ENCODE measurements at regions not wholly inside any gene's neighbourhood (a gene's known extent, or its start where the extent isn't known, plus 50 kb on each side); places are given as distances from the start of the nearest gene placed in this dataset.
A peak's percentile ranks its signal among the peaks of the same experiment; 100 is the strongest.

DNA sequence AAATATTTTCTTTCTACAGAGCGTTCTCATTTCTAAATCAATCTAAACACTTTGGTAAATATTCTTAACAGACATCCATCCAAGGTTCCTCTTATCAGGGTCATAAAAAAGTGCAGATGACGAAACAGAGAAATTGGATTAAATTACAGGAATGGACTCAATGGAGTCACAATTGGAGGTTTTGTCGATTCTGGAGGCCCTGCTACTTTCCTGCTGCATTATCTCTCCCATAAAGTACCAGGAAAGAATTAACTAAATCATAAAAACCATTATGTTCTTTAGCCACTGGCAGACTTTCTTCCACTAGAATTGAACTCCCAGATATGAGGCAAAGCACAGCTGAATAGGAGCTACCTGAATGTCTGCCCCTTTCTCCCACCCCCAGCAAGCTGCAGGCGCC lies 610.6 kb downstream of the HDGFL1 start (continued):
- TF ChIP-seq, protein P1, sequence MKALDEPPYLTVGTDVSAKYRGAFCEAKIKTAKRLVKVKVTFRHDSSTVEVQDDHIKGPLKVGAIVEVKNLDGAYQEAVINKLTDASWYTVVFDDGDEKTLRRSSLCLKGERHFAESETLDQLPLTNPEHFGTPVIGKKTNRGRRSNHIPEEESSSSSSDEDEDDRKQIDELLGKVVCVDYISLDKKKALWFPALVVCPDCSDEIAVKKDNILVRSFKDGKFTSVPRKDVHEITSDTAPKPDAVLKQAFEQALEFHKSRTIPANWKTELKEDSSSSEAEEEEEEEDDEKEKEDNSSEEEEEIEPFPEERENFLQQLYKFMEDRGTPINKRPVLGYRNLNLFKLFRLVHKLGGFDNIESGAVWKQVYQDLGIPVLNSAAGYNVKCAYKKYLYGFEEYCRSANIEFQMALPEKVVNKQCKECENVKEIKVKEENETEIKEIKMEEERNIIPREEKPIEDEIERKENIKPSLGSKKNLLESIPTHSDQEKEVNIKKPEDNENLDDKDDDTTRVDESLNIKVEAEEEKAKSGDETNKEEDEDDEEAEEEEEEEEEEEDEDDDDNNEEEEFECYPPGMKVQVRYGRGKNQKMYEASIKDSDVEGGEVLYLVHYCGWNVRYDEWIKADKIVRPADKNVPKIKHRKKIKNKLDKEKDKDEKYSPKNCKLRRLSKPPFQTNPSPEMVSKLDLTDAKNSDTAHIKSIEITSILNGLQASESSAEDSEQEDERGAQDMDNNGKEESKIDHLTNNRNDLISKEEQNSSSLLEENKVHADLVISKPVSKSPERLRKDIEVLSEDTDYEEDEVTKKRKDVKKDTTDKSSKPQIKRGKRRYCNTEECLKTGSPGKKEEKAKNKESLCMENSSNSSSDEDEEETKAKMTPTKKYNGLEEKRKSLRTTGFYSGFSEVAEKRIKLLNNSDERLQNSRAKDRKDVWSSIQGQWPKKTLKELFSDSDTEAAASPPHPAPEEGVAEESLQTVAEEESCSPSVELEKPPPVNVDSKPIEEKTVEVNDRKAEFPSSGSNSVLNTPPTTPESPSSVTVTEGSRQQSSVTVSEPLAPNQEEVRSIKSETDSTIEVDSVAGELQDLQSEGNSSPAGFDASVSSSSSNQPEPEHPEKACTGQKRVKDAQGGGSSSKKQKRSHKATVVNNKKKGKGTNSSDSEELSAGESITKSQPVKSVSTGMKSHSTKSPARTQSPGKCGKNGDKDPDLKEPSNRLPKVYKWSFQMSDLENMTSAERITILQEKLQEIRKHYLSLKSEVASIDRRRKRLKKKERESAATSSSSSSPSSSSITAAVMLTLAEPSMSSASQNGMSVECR (CRISPR knock-in tag; IDR thresholded peaks at IDR 0.05; ENCODE audit: borderline replicate concordance): no peak
- TF ChIP-seq, protein P2, sequence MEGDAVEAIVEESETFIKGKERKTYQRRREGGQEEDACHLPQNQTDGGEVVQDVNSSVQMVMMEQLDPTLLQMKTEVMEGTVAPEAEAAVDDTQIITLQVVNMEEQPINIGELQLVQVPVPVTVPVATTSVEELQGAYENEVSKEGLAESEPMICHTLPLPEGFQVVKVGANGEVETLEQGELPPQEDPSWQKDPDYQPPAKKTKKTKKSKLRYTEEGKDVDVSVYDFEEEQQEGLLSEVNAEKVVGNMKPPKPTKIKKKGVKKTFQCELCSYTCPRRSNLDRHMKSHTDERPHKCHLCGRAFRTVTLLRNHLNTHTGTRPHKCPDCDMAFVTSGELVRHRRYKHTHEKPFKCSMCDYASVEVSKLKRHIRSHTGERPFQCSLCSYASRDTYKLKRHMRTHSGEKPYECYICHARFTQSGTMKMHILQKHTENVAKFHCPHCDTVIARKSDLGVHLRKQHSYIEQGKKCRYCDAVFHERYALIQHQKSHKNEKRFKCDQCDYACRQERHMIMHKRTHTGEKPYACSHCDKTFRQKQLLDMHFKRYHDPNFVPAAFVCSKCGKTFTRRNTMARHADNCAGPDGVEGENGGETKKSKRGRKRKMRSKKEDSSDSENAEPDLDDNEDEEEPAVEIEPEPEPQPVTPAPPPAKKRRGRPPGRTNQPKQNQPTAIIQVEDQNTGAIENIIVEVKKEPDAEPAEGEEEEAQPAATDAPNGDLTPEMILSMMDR (IDR thresholded peaks at IDR 0.05): no peak
- TF ChIP-seq, protein P3, sequence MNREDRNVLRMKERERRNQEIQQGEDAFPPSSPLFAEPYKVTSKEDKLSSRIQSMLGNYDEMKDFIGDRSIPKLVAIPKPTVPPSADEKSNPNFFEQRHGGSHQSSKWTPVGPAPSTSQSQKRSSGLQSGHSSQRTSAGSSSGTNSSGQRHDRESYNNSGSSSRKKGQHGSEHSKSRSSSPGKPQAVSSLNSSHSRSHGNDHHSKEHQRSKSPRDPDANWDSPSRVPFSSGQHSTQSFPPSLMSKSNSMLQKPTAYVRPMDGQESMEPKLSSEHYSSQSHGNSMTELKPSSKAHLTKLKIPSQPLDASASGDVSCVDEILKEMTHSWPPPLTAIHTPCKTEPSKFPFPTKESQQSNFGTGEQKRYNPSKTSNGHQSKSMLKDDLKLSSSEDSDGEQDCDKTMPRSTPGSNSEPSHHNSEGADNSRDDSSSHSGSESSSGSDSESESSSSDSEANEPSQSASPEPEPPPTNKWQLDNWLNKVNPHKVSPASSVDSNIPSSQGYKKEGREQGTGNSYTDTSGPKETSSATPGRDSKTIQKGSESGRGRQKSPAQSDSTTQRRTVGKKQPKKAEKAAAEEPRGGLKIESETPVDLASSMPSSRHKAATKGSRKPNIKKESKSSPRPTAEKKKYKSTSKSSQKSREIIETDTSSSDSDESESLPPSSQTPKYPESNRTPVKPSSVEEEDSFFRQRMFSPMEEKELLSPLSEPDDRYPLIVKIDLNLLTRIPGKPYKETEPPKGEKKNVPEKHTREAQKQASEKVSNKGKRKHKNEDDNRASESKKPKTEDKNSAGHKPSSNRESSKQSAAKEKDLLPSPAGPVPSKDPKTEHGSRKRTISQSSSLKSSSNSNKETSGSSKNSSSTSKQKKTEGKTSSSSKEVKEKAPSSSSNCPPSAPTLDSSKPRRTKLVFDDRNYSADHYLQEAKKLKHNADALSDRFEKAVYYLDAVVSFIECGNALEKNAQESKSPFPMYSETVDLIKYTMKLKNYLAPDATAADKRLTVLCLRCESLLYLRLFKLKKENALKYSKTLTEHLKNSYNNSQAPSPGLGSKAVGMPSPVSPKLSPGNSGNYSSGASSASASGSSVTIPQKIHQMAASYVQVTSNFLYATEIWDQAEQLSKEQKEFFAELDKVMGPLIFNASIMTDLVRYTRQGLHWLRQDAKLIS (CRISPR knock-in tag; IDR thresholded peaks at IDR 0.05; ENCODE audit: borderline replicate concordance): no peak
- TF ChIP-seq, protein P4, sequence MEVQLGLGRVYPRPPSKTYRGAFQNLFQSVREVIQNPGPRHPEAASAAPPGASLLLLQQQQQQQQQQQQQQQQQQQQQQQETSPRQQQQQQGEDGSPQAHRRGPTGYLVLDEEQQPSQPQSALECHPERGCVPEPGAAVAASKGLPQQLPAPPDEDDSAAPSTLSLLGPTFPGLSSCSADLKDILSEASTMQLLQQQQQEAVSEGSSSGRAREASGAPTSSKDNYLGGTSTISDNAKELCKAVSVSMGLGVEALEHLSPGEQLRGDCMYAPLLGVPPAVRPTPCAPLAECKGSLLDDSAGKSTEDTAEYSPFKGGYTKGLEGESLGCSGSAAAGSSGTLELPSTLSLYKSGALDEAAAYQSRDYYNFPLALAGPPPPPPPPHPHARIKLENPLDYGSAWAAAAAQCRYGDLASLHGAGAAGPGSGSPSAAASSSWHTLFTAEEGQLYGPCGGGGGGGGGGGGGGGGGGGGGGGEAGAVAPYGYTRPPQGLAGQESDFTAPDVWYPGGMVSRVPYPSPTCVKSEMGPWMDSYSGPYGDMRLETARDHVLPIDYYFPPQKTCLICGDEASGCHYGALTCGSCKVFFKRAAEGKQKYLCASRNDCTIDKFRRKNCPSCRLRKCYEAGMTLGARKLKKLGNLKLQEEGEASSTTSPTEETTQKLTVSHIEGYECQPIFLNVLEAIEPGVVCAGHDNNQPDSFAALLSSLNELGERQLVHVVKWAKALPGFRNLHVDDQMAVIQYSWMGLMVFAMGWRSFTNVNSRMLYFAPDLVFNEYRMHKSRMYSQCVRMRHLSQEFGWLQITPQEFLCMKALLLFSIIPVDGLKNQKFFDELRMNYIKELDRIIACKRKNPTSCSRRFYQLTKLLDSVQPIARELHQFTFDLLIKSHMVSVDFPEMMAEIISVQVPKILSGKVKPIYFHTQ (CRISPR knock-in tag; IDR thresholded peaks at IDR 0.05): no peak
- TF ChIP-seq SOX15 (CRISPR knock-in tag; IDR thresholded peaks at IDR 0.05) (no peak), ATF1 (CRISPR knock-in tag; IDR thresholded peaks at IDR 0.05) (no peak)
- TF ChIP-seq, protein P5, sequence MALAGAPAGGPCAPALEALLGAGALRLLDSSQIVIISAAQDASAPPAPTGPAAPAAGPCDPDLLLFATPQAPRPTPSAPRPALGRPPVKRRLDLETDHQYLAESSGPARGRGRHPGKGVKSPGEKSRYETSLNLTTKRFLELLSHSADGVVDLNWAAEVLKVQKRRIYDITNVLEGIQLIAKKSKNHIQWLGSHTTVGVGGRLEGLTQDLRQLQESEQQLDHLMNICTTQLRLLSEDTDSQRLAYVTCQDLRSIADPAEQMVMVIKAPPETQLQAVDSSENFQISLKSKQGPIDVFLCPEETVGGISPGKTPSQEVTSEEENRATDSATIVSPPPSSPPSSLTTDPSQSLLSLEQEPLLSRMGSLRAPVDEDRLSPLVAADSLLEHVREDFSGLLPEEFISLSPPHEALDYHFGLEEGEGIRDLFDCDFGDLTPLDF (CRISPR knock-in tag; IDR thresholded peaks at IDR 0.05): no peak

DNA sequence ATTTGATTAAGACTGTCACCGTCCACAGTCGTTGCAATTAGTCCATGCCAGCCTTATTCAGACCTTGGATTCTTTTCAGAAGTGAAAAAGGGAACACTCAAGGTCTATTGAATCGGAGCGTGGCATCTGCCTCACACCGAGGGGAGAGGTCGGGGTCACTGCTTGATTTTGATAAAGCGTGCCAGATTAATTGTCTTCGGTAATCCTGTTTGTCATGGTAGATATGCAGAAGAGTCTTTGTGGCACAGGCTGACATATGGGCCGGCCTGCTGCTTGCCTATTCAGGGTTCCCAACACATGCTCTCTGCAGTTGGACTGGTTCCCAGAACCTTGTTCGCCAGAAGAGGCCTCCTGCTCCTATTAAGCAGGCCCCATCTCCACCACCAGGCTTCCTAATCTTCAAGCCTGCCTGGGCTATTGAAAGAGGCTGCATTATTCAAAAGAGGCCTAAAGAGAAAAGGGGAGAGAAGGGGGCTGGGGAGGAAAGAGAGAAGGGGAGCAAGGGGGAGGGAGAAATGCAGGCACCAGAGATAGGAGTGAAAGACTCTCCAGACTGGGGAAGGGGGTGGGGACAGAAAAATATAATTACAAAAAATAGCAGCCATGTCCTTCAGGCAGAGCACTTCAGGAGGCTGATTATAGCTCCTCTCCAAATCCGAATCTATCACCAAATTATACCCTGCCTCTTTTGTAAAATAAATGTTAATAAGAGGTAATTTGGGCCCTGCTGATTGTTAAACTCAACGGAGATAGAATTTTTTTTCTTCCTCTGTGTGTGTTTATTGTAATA lies 611.3 kb downstream of the HDGFL1 start:
- Mint-ChIP-seq H3K27ac (no peak overlapping the region), H3K4me1 (peaks cover 20% of the 10 kb centered on the region), H3K27me3 (ENCODE audit: low read depth) (no peaks in the 10 kb centered on the region; the same call in 1 of the 2 replicates), H3K4me3 (no peak overlapping the region), H3K36me3 (no peaks in the 10 kb centered on the region), H3K9me3 (no peaks in the 10 kb centered on the region)
- POLR2A ChIA-PET: no interaction called here
- CTCF ChIA-PET: interaction anchor here (0.5 kb wide), 1 partner anchor 10 kb away, joined by 3 read pairs; no protein-coding TSS in a partner anchor
- no peak for DNase-seq (ENCODE audit: low spot score)
- ATAC-seq: peak; percentile 35
- TF ChIP-seq ZNF317 (CRISPR knock-in tag; IDR thresholded peaks at IDR 0.05; ENCODE audit: borderline replicate concordance, low read depth) (no peak), CBFB (CRISPR knock-in tag; IDR thresholded peaks at IDR 0.05; ENCODE audit: low read depth) (no peak), HMGA2 (CRISPR knock-in tag; IDR thresholded peaks at IDR 0.05) (no peak), SP1 (CRISPR knock-in tag; conservative IDR thresholded peaks at IDR 0.05) (no peak), RELA (CRISPR knock-in tag; IDR thresholded peaks at IDR 0.05; ENCODE audit: borderline replicate concordance) (no peak), ZNF416 (CRISPR knock-in tag; IDR thresholded peaks at IDR 0.05) (no peak)
- TF ChIP-seq, protein P1 (CRISPR knock-in tag; IDR thresholded peaks at IDR 0.05; ENCODE audit: borderline replicate concordance): no peak
